ENCODE measurements at regions not wholly inside any gene's neighbourhood (a gene's known extent, or its start where the extent isn't known, plus 50 kb on each side); places are given as distances from the start of the nearest gene placed in this dataset.

DNA sequence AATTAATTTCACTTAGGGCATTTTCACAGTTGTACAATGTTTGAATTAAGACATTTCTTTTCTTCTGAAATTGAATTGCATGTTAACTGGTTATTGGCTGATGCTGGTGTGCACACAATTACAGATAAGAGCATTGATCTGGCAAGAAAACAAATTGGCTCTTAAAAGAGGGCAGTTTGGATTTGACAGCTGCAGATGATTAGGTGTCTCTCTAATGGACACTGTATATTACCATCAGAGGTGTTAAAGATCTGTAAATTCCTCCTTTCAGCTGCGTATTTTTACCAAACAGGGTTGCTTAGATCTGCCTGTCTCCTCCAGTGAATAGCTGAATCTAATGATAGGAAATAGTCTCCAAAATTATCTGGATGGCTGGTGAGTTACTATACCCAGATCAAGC, 198.5 kb downstream of the BLID start:
- Histone ChIP-seq H3K27me3 (ENCODE audit: control insufficient read depth, insufficient read depth, low read length) (no peaks in the 10 kb centered on the region), H3K36me3 (ENCODE audit: control insufficient read depth, insufficient read depth, low read length) (no peaks in the 10 kb centered on the region), H3K4me3 (ENCODE audit: low read depth, low read length) (no peak overlapping the region)
- no peak for DNase-seq (ENCODE audit: low read depth)
- ChIA-PET CTCF (interaction anchor here (1.3 to 2.9 kb wide), 2 partner anchors 12 to 15 kb away, joined by 3 to 15 read pairs; no protein-coding TSS in a partner anchor), POLR2A (no interaction called here)
- TF ChIP-seq, protein P1, sequence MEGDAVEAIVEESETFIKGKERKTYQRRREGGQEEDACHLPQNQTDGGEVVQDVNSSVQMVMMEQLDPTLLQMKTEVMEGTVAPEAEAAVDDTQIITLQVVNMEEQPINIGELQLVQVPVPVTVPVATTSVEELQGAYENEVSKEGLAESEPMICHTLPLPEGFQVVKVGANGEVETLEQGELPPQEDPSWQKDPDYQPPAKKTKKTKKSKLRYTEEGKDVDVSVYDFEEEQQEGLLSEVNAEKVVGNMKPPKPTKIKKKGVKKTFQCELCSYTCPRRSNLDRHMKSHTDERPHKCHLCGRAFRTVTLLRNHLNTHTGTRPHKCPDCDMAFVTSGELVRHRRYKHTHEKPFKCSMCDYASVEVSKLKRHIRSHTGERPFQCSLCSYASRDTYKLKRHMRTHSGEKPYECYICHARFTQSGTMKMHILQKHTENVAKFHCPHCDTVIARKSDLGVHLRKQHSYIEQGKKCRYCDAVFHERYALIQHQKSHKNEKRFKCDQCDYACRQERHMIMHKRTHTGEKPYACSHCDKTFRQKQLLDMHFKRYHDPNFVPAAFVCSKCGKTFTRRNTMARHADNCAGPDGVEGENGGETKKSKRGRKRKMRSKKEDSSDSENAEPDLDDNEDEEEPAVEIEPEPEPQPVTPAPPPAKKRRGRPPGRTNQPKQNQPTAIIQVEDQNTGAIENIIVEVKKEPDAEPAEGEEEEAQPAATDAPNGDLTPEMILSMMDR (IDR thresholded peaks at IDR 0.05; ENCODE audit: insufficient read depth, low read depth, low read length), result no peak

DNA sequence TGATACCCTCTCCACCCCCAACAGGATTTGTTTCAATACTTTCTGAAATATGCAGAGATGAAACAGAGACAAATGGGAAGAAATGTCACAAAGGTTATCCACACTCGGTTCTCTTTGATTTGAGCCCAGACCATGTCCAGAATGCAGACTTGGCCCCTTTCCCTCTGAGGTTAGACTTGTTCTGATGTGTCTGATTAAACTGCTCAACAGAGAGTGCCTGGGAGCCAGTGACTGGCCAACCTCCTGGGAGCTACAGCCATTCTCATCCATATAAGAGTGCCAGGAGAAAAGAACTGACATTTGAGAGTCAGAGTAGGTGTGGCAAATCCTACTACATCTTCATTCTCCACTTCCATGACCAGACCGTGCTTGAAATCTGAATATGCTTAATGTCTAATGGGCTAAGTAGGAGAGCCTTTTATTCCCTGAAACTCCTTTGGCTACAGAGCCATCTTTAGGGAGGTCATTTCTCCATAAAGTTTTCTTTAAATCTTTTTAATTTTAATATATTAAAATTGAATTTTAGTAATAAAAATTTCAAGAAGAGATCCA, 201.4 kb downstream of the BLID start:
- ChIA-PET CTCF (interaction anchor here (0.8 kb wide), 1 partner anchor 11 kb away, joined by 3 read pairs; no protein-coding TSS in a partner anchor), POLR2A (no interaction called here)
- TF ChIP-seq, protein P1 (IDR thresholded peaks at IDR 0.05; ENCODE audit: insufficient read depth, low read depth, low read length), result no peak
- DNase-seq (ENCODE audit: low read depth), result no peak
- no peaks in the 10 kb centered on the region for H3K36me3 ChIP-seq (ENCODE audit: control insufficient read depth, insufficient read depth, low read length)
- H3K4me3 ChIP-seq (ENCODE audit: low read depth, low read length), result no peak overlapping the region
- H3K27me3 ChIP-seq (ENCODE audit: control insufficient read depth, insufficient read depth, low read length), result no peaks in the 10 kb centered on the region

DNA sequence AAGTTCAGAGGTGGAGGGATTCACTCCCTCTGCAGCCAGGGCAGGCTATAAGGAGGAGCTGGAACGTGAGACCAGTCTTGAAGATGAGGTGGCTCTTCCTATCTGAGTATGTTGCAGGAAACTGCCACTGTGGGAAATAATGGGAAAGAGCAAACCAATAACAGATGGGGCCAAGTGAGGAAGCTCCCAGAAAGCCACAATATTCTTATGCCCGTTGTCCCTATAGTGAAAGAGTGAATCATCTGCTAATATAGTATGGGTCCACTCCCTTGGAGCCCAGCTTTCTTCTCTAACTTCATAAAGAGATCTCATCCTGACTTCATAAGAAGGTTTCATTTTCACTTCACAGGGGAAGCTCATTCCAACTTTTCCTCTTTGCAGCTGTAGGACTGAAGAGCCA, 206.4 kb downstream of the BLID start:
- no peak for DNase-seq (ENCODE audit: low read depth)
- H3K27me3 ChIP-seq (ENCODE audit: control insufficient read depth, insufficient read depth, low read length), result no peaks in the 10 kb centered on the region
- ChIA-PET CTCF (interaction anchor here (1.2 kb wide), 1 partner anchor 9 kb away, joined by 6 read pairs; no protein-coding TSS in a partner anchor), POLR2A (interaction anchor here (0.6 kb wide), 1 partner anchor 203 kb away, joined by 3 read pairs; no protein-coding TSS in a partner anchor)
- TF ChIP-seq, protein P1 (IDR thresholded peaks at IDR 0.05; ENCODE audit: insufficient read depth, low read depth, low read length), result no peak
- H3K36me3 ChIP-seq (ENCODE audit: control insufficient read depth, insufficient read depth, low read length), result no peaks in the 10 kb centered on the region
- no peak overlapping the region for H3K4me3 ChIP-seq (ENCODE audit: low read depth, low read length)

DNA sequence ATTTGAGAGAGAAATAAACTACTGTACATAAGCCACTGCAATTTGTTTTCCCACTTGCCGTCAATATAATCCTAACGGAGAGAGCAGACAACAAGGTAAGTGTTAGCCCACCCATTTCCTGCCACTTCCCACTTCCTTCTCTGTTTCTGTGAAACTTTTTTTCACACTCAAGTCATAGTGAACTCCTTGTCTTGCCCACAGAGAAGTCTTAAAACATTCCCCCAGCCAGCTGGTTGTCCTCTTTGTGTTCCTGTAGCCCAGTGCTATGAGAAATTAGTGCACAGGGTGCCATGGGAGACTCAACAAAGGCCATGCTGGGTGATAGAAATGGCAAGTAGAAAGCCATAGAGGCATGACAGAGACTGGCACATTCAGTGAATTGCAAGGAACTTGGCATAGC, 208.6 kb downstream of the BLID start:
- H3K4me3 ChIP-seq (ENCODE audit: low read depth, low read length), result no peak overlapping the region
- H3K36me3 ChIP-seq (ENCODE audit: control insufficient read depth, insufficient read depth, low read length), result no peaks in the 10 kb centered on the region
- ChIA-PET CTCF (interaction anchor here (1.1 kb wide), 1 partner anchor 12 kb away, joined by 4 read pairs; no protein-coding TSS in a partner anchor), POLR2A (no interaction called here)
- TF ChIP-seq, protein P1 (IDR thresholded peaks at IDR 0.05; ENCODE audit: insufficient read depth, low read depth, low read length), result no peak
- no peaks in the 10 kb centered on the region for H3K27me3 ChIP-seq (ENCODE audit: control insufficient read depth, insufficient read depth, low read length)
- DNase-seq (ENCODE audit: low read depth), result no peak

DNA sequence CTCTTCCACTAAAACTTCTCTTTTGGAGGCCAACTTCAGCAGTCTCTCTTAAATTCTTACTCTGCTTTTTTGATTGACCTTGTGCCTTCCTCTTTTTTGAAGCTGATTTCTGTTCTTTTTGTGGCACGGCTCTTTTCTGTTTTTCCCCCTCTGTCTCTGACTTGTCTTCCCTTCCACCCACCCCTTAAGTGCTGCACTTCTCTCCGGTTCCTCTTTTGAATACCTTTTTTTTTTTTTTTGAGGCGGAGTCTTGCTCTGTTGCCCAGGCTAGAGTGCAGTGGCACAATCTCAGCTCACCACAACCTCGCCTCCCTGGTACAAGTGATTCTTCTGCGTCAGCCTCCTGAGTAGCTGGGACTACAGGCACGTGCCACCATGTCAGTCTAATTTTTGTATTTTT, 211.9 kb downstream of the BLID start:
- CTCF ChIA-PET, result interaction anchor here (0.7 to 1.3 kb wide), 5 partner anchors 10 to 249 kb away, joined by 3 read pairs; no protein-coding TSS in a partner anchor
- TF ChIP-seq, protein P1 (IDR thresholded peaks at IDR 0.05; ENCODE audit: insufficient read depth, low read depth, low read length), result no peak
- no peaks in the 10 kb centered on the region for H3K36me3 ChIP-seq (ENCODE audit: control insufficient read depth, insufficient read depth, low read length)
- no peak overlapping the region for H3K4me3 ChIP-seq (ENCODE audit: low read depth, low read length)
- no peak for DNase-seq (ENCODE audit: low read depth)
- no peaks in the 10 kb centered on the region for H3K27me3 ChIP-seq (ENCODE audit: control insufficient read depth, insufficient read depth, low read length)
- POLR2A ChIA-PET, result no interaction called here
